ENCODE measurements at regions not wholly inside any gene's neighbourhood (a gene's known extent, or its start where the extent isn't known, plus 50 kb on each side); places are given as distances from the start of the nearest gene placed in this dataset.

GRCh38 chr2:160968183-160968582 is 192.0 kb upstream of the TANK start (continued):
- TF ChIP-seq ATF2 (CRISPR knock-in tag; IDR thresholded peaks at IDR 0.05; ENCODE audit: borderline replicate concordance, low read depth), result no peak
- no peak for TF ChIP-seq ZNF671 (CRISPR knock-in tag; IDR thresholded peaks at IDR 0.05)
- TF ChIP-seq NFATC4 (CRISPR knock-in tag; IDR thresholded peaks at IDR 0.05), result no peak
- TF ChIP-seq STAT6 (CRISPR knock-in tag; conservative IDR thresholded peaks at IDR 0.05; ENCODE audit: low read depth), result no peak
- TF ChIP-seq AFF4 (CRISPR knock-in tag; IDR thresholded peaks at IDR 0.05; ENCODE audit: borderline replicate concordance), result no peak
- TF ChIP-seq ZNF416 (CRISPR knock-in tag; IDR thresholded peaks at IDR 0.05), result no peak

- CTCF ChIA-PET, result interaction anchor here (0.6 to 2.5 kb wide), 28 partner anchors 24 to 860 kb away, joined by 3 to 33 read pairs (median 4); no protein-coding TSS in a partner anchor
- peak overlapping the region; percentile 94 for H3K27ac Mint-ChIP-seq
- H3K4me3 Mint-ChIP-seq, result no peak overlapping the region
- H3K9me3 Mint-ChIP-seq, result no peaks in the 10 kb centered on the region
- H3K4me1 Mint-ChIP-seq, result peaks cover 8% of the 10 kb centered on the region
- H3K27me3 Mint-ChIP-seq (ENCODE audit: low read depth), result no peaks in the 10 kb centered on the region; the same call in 1 of the 2 replicates
- POLR2A ChIA-PET, result interaction anchor here (0.6 kb wide), 1 partner anchor 45 kb away, joined by 3 read pairs; no protein-coding TSS in a partner anchor
- TF ChIP-seq TEAD1 (CRISPR knock-in tag; IDR thresholded peaks at IDR 0.05), result 0 out of 2 replicates have a peak, but pooled peaks have one; percentile 28
- no peak for TF ChIP-seq ESRRA (CRISPR knock-in tag; IDR thresholded peaks at IDR 0.05; ENCODE audit: borderline replicate concordance)
- TF ChIP-seq HMGA2 (CRISPR knock-in tag; IDR thresholded peaks at IDR 0.05), result no peak
- peak; percentile 29 for DNase-seq (ENCODE audit: low spot score)
- H3K36me3 Mint-ChIP-seq, result no peaks in the 10 kb centered on the region
- ATAC-seq, result peak; percentile 91
Observed at GRCh38 chr2:160970052-160970965, 189.9 kb upstream of the TANK start.

GRCh38 chr2:160973991-160974390 is 186.2 kb upstream of the TANK start:
- peaks cover 4% of the 10 kb centered on the region for H3K36me3 Mint-ChIP-seq
- peaks cover 4% of the 10 kb centered on the region; the same call in 1 of the 2 replicates for H3K4me1 Mint-ChIP-seq
- ATAC-seq (0 out of 2 replicates have a peak, but pooled peaks have one; percentile 29), DNase-seq (ENCODE audit: low spot score) (no peak)
- CTCF ChIA-PET, result no interaction called here
- no peaks in the 10 kb centered on the region; the same call in 1 of the 2 replicates for H3K27me3 Mint-ChIP-seq (ENCODE audit: low read depth)
- POLR2A ChIA-PET, result no interaction called here
- 0 out of 2 replicates have a peak overlapping the region, but pooled peaks have one; percentile 15 for H3K27ac Mint-ChIP-seq
- H3K4me3 Mint-ChIP-seq, result no peak overlapping the region
- peaks cover 17% of the 10 kb centered on the region for H3K9me3 Mint-ChIP-seq
- TF ChIP-seq FOXP4 (CRISPR knock-in tag; IDR thresholded peaks at IDR 0.05) (no peak), E2F5 (CRISPR knock-in tag; IDR thresholded peaks at IDR 0.05) (no peak), MXD4 (CRISPR knock-in tag; IDR thresholded peaks at IDR 0.05; ENCODE audit: borderline replicate concordance) (no peak), MLX (CRISPR knock-in tag; IDR thresholded peaks at IDR 0.05) (no peak), ZBTB43 (CRISPR knock-in tag; IDR thresholded peaks at IDR 0.05) (no peak), NR1H2 (CRISPR knock-in tag; IDR thresholded peaks at IDR 0.05) (no peak)
